ENCODE measurements at regions not wholly inside any gene's neighbourhood (a gene's known extent, or its start where the extent isn't known, plus 50 kb on each side); places are given as distances from the start of the nearest gene placed in this dataset.

GRCh38 chr5:135117590-135117989 lies 83.6 kb upstream of the PITX1 start:
- TF ChIP-seq, protein P1, sequence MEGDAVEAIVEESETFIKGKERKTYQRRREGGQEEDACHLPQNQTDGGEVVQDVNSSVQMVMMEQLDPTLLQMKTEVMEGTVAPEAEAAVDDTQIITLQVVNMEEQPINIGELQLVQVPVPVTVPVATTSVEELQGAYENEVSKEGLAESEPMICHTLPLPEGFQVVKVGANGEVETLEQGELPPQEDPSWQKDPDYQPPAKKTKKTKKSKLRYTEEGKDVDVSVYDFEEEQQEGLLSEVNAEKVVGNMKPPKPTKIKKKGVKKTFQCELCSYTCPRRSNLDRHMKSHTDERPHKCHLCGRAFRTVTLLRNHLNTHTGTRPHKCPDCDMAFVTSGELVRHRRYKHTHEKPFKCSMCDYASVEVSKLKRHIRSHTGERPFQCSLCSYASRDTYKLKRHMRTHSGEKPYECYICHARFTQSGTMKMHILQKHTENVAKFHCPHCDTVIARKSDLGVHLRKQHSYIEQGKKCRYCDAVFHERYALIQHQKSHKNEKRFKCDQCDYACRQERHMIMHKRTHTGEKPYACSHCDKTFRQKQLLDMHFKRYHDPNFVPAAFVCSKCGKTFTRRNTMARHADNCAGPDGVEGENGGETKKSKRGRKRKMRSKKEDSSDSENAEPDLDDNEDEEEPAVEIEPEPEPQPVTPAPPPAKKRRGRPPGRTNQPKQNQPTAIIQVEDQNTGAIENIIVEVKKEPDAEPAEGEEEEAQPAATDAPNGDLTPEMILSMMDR (IDR thresholded peaks at IDR 0.05), result no peak
- no peak for TF ChIP-seq POLR2A (IDR thresholded peaks at IDR 0.05)

Data from breast epithelium (tissue), 3 donors.